ENCODE measurements at regions not wholly inside any gene's neighbourhood (a gene's known extent, or its start where the extent isn't known, plus 50 kb on each side); places are given as distances from the start of the nearest gene placed in this dataset.

- no peak for TF ChIP-seq CTCF (IDR thresholded peaks at IDR 0.05)
- no peaks in the 10 kb centered on the region for H3K36me3 ChIP-seq
- H3K4me3 ChIP-seq = no peak overlapping the region
- DNase-seq (ENCODE audit: low spot score) = no peak
- no peak overlapping the region for H3K27ac ChIP-seq
- H3K4me1 ChIP-seq (ENCODE audit: control insufficient read depth in 1 of 2, low read depth in 2 of 2) = no peaks in the 10 kb centered on the region
- H3K27me3 ChIP-seq (replicated peaks; ENCODE audit: insufficient read depth) = no peaks in the 10 kb centered on the region
- ATAC-seq (ENCODE audit: insufficient number of reproducible peaks, low FRiP score, low read depth) = no peak
- no peaks in the 10 kb centered on the region for H3K9me3 ChIP-seq
Measured at GRCh38 chr3:13223574-13224237, 150.5 kb upstream of the IQSEC1 start.

GRCh38 chr3:13222891-13223573 is 149.8 kb upstream of the IQSEC1 start:
- no peaks in the 10 kb centered on the region for H3K4me1 ChIP-seq (ENCODE audit: control insufficient read depth in 1 of 2, low read depth in 2 of 2)
- no peaks in the 10 kb centered on the region for H3K9me3 ChIP-seq
- DNase-seq (ENCODE audit: low spot score) (no peak), ATAC-seq (ENCODE audit: insufficient number of reproducible peaks, low FRiP score, low read depth) (no peak)
- H3K27me3 ChIP-seq (replicated peaks; ENCODE audit: insufficient read depth) = no peaks in the 10 kb centered on the region
- H3K36me3 ChIP-seq = no peaks in the 10 kb centered on the region
- H3K27ac ChIP-seq = no peak overlapping the region
- H3K4me3 ChIP-seq = no peak overlapping the region
- no peak for TF ChIP-seq CTCF (IDR thresholded peaks at IDR 0.05)

GRCh38 chr3:13222131-13222530 is 148.9 kb upstream of the IQSEC1 start:
- DNase-seq (ENCODE audit: low spot score) (no peak), ATAC-seq (ENCODE audit: insufficient number of reproducible peaks, low FRiP score, low read depth) (no peak)
- H3K36me3 ChIP-seq = no peaks in the 10 kb centered on the region
- H3K4me3 ChIP-seq = no peak overlapping the region
- H3K4me1 ChIP-seq (ENCODE audit: control insufficient read depth in 1 of 2, low read depth in 2 of 2) = no peaks in the 10 kb centered on the region
- no peak overlapping the region for H3K27ac ChIP-seq
- TF ChIP-seq CTCF (IDR thresholded peaks at IDR 0.05) = no peak
- no peaks in the 10 kb centered on the region for H3K27me3 ChIP-seq (replicated peaks; ENCODE audit: insufficient read depth)
- no peaks in the 10 kb centered on the region for H3K9me3 ChIP-seq

- no peak overlapping the region for H3K27ac ChIP-seq
- H3K36me3 ChIP-seq = no peaks in the 10 kb centered on the region
- H3K27me3 ChIP-seq (replicated peaks; ENCODE audit: insufficient read depth) = no peaks in the 10 kb centered on the region
- H3K4me3 ChIP-seq = no peak overlapping the region
- H3K4me1 ChIP-seq (ENCODE audit: control insufficient read depth in 1 of 2, low read depth in 2 of 2) = no peaks in the 10 kb centered on the region
- H3K9me3 ChIP-seq = no peaks in the 10 kb centered on the region
- no peak for DNase-seq (ENCODE audit: low spot score)
- ATAC-seq (ENCODE audit: insufficient number of reproducible peaks, low FRiP score, low read depth) = no peak
- TF ChIP-seq CTCF (IDR thresholded peaks at IDR 0.05) = no peak
Measured at GRCh38 chr3:13221491-13222061, 148.3 kb upstream of the IQSEC1 start.

- Histone ChIP-seq H3K27ac (no peak overlapping the region), H3K9me3 (no peaks in the 10 kb centered on the region), H3K4me1 (ENCODE audit: control insufficient read depth in 1 of 2, low read depth in 2 of 2) (no peaks in the 10 kb centered on the region), H3K4me3 (no peak overlapping the region), H3K36me3 (no peaks in the 10 kb centered on the region), H3K27me3 (replicated peaks; ENCODE audit: insufficient read depth) (no peaks in the 10 kb centered on the region)
- ATAC-seq (ENCODE audit: insufficient number of reproducible peaks, low FRiP score, low read depth) (no peak), DNase-seq (ENCODE audit: low spot score) (no peak)
- no peak for TF ChIP-seq CTCF (IDR thresholded peaks at IDR 0.05)
Measured at GRCh38 chr3:13220991-13221390, 147.8 kb upstream of the IQSEC1 start.
